Stomach (tissue), 4 donors: ENCODE measurements at regions not wholly inside any gene's neighbourhood (a gene's known extent, or its start where the extent isn't known, plus 50 kb on each side); places are given as distances from the start of the nearest gene placed in this dataset.

Experiments used
- CTCF ChIP-seq, 7 experiments: fragments of 450-650 bp in 4 of 7; fragments of 200-600 bp in 3 of 7; sonication (generic) in 3 of 7; IDR thresholded peaks; one replicate each; pipeline ENCODE4 v1.5.1; 2016 to 2019; ENCODE audit warnings: antibody characterized with exemption in 7 of 7, control low read depth in 2 of 7, mild to moderate bottlenecking in 1 of 7
- EP300 ChIP-seq: sonication (generic); formaldehyde crosslinking; IDR thresholded peaks from one replicate; pipeline ENCODE4 v1.6.1; 2017; ENCODE audit warnings: antibody characterized with exemption
- POLR2A ChIP-seq, 4 donors: fragments of 450-650 bp; IDR thresholded peaks; one replicate each; pipeline ENCODE4 v1.6.1; 2016; ENCODE audit warnings: antibody characterized with exemption in 4 of 4, control low read depth in 2 of 4, mild to moderate bottlenecking in 1 of 4, moderate library complexity in 1 of 4
- POLR2AphosphoS5 ChIP-seq, 3 donors: sonication (generic); formaldehyde crosslinking; IDR thresholded peaks; one replicate each; pipeline ENCODE4 v1.6.1; 2016; ENCODE audit warnings: antibody characterized with exemption in 3 of 3

GRCh38 chr5:71954329-71954728 lies 152.9 kb upstream of the MAP1B start:
- TF ChIP-seq CTCF (IDR thresholded peaks at IDR 0.05) (no peak), POLR2AphosphoS5 (IDR thresholded peaks at IDR 0.05) (no peak), POLR2A (IDR thresholded peaks at IDR 0.05) (no peak), EP300 (no peak)
